Stimulated activated CD8-positive, alpha-beta memory T cell treated with anti-CD3 and anti-CD28 coated beads, Interleukin-4, amount 100 ng/mL, for 48 hours (primary cell): ENCODE measurements at regions not wholly inside any gene's neighbourhood (a gene's known extent, or its start where the extent isn't known, plus 50 kb on each side); places are given as distances from the start of the nearest gene placed in this dataset.
"Not testable (repeated sequence)": the region's sequence is repeated elsewhere in the genome, so short reads cannot be mapped to it uniquely, and the experiment has no call there.

Source experiments
- DNase-seq: peaks from one replicate; pipeline ENCODE4 v3.0.0-alpha.2; 2020

DNA sequence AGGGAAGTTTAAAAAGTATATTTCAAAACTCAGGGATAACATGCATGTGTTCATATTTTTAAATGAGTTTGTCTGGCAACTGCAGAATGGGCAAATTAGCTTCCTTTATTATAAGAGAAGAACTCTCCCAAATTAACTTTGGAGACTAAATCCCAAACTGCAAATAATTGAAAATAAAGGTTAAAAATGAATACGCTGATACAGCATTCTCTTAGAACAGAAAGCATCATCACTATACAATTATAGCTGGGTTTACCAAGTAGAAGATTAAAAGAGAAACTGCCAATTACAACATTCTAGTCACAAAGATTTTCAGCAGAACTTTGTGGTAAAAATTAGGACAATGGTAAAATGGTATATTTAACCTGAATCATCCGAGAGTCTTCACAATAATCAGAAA lies 73.3 kb downstream of the OLFM4 start:
- DNase-seq, result no peak

DNA sequence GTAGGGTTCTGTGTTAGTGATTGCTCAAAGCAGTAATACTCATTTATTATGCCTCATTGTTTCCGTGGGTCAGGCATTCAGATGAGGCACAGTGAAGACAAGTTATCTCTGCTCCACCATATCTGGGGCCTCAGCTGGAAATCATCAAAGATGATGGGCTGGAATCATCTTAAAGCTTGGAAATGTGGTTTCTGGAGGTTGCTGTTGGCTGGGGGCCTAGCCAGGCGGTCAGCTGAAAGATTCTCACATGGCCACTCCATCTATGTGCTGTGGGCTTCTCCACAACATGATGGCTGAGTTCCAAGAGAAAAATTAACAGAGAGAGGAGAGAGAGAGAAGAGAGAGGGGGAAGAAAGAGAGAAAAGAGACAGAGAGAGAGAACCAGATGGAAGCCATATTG lies 75.5 kb downstream of the OLFM4 start:
- no peak for DNase-seq

DNA sequence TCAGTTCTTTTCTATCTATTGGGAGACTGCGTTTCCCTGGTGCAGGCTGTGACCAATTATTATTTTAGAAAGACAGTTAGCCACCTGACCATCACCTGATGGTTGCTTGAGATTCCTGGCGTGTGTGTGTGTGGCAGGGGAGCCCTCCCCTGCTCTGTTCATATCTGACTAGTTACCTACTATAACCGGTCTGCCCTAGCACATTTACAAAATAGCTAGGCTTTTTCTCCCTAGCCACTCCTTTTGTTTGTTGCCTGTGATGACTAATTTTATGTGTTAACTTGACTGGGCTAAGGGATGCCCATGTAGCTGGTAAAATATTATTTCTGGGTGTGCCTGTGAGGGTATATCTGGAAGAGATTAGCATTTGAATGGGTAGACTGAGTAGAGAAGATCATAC lies 76.9 kb downstream of the OLFM4 start:
- DNase-seq, result no peak

DNA sequence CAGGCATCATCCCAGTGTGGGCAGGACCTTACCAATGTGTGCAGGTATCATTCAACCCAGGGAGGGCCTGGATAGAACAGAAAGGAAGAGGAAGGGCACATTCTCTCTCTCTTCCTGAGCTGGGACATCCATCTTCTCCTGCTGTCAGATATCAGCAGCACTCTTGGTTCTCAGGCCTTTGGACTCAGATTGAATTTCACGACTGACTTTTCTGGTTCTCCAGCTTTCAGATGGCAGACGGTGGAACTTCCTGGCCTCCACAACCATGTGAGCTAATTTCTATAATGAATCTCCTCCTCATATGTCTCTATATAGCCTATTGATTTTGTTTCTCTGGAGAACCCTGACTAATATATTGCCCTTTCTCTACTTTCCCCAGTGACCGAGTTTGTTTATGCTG lies 77.3 kb downstream of the OLFM4 start:
- no peak for DNase-seq

DNA sequence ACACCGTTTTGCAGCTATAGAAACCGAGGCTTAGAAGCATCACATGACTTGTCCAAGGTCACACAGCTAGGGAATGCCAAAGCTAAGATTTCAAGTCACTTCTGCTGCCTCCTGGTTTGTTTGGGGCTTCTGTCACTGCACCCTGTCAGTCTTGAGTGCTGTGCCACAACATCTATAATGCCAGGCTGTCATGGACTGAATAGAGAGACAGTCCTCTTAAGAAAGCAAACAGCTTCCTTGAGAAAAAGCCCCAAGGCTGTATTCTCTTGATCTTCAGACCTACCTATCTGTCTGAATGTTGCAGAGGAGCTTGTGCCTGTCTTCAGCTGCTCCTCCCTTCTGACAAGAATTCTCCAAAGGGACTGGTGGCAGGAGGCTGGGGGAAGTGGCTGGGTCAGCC lies 81.6 kb downstream of the OLFM4 start:
- DNase-seq, result no peak

DNA sequence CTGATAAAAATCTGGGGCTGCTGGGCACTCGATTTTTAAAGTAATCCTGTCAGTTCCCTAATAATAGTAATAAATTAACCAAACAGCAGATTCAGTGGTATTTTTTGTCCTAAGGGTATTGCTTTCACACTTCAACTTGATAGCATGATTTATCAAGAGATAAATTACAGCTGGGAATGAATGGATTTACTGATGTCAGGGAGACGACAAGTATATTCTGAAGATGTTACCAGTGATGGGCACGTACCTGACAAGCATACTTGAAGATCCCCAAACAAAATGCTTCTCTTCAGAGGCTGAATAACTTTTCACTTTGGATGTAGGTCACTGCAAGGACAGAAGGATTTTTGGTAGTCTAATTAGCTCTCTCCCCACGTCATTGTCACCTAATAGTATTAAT lies 82.0 kb downstream of the OLFM4 start:
- no peak for DNase-seq

DNA sequence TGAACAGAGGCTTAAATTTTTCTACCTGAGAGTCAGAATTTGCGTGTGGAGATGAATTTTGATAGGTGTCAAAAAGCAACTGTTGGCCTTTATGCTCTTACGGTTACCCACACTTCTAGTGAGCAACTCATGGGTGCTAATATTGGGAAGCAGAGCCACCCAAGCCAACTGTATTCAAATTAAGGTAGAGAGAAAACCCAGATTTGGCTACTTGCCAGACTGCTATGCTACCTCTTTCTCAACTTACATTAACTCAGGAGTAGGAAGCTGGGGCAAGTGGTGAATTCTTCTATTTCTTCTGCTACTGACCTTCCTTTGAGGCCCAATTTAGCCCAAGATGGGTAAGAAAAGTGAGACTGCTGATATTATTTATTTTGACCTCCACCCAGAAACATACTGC lies 83.9 kb downstream of the OLFM4 start:
- DNase-seq, result no peak

DNA sequence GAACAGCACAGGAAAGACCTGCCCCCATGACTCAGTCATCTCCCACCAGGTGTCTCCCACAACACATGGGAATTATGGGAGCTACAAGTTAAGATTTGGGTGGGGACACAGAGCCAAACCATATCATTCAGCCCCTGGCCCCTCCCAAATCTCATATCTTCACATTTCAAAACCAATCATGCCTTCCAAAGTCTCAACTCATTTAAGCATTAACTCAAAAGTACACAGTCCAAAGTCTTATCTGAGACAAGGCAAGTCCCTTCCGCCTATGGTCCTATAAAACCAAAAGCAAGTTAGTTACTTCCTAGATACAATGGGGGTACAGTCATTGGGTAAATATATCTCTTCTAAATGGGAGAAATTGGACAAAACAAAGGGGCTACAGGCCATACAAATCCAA lies 88.4 kb downstream of the OLFM4 start:
- DNase-seq, result not testable (repeated sequence)

DNA sequence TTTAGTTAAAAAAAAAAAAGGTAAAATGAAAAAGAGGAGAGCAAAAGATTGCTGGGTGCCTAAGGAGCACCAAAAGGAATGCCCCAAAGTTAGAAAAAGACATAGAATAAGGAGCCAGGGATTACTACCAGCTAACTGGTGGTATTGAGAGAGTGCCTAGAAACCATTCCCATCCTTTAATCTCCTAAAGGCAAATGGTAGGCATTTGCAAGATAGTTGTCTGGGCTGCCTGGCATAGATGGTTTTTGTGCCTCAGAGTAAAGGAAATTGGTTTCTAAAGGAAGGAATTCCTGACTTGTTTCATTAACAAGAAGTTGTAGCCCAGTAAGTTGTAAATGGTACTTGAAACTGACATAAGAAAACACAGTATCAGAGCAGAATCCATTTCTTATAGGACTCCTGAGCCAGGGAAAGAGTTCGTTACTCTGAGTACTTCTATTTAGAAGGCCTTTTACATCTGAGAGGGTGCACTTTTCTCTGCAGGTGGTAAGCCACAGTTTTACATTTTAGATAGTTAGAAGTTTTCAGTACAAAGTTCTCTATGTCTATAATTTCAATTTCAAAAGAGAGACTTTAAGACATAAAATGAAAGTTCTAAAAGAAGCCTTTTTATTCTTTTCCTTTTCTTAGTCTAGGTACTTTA lies 92.6 kb downstream of the OLFM4 start:
- DNase-seq, result no peak

DNA sequence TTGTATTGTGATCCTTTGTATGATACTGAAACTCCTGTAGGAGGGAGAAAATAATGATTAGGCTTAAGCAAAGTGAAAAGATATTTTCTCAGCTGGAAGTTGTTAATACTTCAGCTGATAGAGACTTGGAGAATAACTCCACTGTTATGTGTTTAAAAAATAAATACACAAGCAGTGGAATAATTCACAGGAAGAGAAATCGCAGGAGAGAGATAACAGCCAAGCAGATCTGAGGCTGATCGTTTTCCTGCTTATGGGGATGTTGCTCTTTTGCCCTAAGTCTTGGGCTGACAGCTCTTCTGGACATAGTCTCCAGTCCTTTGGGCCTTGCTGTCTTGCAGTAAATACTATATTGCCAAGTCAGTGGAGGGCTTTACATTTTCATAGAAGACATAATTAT lies 93.3 kb downstream of the OLFM4 start:
- no peak for DNase-seq

DNA sequence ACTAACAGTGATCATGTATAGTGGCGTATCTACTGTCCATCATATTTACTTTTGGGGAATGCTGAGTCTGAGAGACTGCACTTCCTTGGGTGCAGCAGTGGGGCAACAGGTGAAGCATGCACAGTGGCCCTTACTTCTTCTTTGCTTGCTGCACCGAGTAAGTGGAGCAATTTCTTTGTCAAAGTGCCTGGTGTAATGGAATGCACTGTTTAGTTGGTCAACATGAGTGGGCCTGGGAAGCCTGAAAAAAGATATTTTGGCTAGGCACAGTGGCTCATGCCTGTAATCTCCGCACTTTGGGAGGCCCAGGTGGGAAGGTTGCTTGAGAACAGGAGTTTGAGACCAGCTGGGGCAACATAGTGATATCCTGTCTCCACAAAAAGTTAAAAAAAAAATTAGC lies 94.9 kb downstream of the OLFM4 start:
- no peak for DNase-seq

DNA sequence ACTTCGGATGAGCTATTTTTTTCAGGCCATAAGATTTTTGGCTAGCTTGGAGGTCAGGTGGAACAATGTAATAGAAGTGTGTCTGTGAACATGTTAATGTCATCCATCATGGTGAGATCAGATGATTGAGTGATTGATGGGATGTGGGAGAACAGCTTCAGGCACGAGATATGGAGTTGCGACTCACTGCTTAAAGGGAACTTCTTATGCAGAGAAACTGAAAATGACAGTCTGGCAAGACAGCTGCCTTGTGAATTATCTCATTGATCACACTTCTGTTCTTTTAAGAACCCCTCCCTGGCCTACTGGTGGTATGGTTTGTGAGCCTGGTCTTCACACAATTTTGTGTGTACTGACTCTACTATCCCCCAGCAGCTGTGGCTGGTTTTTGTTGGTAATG lies 96.0 kb downstream of the OLFM4 start:
- DNase-seq, result no peak

DNA sequence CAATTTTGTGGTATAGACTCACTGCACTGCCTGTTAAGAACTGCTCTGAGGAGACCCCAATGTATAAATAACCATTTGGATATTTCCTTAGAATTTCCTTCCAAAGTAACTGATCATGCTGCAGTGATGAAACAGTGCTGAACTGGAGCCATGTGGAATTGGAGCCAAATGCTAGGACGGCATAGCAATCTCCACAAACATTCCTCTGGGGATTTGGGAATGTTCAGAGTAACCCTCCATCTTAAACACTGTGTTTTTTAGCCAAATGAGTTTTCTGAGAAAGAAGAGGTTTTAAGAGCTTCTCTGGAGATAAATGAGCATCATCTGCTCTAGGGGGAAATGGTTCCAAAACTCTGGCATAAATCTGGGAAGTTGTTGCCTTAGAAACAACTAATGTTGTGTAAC lies 98.2 kb downstream of the OLFM4 start:
- no peak for DNase-seq

DNA sequence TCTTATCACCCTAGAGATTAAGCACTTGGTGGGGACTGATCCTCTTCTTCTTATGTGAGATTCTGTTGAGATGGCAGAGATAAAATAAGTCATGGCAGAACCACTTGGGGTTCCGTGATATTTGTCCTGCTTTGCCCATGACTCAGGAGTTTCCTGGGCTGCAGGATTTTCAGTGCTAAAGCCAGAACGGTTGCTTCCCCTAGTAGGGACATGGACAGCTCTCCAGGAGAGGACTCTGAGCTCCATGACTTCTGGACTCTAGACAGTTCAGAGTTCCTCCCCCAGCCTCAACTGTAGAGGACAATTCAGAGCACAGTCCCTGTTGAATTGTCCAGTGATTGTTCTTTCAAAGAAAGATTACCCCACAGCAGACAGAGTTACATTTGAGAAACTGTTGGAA lies 98.8 kb downstream of the OLFM4 start:
- DNase-seq, result no peak

DNA sequence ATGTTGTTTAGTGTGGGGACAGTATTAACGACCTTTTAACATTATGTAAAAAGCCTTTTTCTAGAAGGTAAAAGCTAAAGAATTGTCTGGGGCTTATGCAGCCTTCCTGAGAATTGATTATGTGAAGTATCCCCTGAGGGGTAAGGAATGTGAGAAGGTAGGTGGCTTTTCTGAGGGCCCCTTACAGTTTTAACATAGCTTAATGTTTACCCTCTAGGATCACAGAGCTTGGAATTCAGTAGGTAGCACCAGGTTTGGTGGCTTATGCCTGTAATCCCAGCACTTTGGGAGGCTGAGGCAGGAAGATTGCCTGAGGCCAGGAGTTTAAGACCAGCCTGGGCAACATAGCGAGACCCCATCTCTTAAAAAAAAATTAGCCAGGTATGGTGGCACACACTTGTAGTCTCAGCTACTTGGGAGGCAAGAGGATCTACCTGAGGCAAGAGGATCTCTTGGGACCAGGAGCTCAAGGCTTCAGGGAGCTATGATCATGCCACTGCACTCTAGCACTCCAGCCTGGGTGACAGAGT lies 101.3 kb downstream of the OLFM4 start:
- DNase-seq, result no peak

DNA sequence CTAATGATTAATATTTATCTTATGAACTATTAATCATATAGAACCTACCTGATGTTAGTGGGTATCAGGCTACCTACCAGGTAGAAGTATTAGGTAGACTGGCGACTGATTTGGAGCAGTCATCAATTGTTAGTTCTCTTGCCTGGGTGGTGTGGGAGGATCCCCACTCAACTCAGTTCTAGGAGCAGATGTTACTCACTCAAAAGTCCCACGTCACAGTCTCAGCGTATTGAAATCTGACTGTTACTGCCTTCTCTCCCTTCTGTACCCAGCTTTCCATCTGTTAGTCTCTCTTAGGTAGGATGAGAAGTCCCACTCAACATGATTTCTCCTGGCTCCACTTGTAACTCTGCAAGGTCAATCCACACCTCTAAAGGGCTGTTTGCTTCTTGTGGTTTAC lies 102.7 kb downstream of the OLFM4 start:
- DNase-seq, result no peak

DNA sequence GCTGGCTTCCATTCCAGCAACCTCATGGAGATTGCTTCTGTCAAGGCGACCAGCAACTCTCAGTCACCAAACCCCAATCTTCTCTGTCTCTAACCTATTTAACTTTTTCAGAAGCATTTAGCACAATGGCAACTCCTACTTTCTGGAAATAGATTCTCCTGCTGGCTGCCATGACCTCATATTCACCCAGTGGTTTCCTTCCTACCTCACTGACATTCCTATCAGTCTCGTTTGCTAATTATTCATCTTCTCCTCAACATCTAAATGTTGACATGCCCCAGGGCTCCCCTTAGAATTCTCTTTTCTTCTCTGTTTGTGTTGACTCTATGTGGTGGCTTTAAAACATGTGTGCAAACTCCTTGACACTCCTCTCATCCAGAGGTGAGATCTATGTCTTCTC lies 106.7 kb downstream of the OLFM4 start:
- no peak for DNase-seq

DNA sequence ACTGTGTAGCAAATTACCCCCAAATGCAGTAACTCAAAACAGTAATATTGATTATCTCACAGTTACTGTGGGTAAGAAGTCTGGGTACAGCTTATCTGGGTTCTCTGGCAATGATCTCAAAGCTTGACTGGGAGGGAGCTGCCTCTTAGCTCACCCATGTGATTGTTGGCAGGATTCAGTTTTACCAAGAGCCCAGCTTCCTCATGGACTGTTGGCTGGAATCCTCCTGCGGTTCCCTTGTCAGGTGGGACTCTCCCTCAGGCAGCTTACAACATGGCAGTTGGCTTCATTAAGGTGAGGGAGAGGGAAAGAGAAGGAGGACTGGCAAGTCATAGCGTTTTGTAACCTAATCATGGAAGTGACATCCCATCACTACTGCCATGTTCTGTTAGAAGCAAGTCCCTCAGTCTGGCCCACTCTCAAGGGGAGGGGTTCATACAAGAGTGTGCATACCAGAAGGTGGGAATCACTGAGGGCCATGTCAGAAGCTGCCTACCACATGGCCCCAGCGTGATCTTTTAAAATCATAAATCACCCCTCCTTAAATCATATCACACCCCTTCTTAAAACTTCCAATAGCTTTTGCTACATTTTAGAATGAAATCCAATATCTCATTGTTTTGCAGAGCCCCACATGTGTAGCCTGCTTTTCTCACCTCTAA lies 108.1 kb downstream of the OLFM4 start:
- no peak for DNase-seq

DNA sequence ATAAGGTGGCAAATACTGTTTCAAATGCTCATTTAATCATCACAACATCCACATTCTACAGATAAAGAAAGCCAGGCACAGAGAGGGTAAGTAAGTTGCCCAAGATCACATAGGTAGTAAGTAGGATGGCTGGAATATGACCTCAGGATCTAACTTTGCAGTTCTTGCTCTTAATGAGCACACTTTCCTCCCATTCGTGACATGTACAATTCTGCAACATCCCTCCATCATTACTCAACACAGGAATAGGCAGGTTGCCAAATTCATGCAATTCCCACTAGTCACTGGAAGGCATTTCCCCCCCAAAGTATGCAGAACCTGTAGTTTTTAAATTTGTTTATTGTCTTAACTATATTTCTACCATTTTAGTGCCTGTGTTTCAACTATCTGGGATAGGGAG lies 109.2 kb downstream of the OLFM4 start:
- DNase-seq, result no peak

DNA sequence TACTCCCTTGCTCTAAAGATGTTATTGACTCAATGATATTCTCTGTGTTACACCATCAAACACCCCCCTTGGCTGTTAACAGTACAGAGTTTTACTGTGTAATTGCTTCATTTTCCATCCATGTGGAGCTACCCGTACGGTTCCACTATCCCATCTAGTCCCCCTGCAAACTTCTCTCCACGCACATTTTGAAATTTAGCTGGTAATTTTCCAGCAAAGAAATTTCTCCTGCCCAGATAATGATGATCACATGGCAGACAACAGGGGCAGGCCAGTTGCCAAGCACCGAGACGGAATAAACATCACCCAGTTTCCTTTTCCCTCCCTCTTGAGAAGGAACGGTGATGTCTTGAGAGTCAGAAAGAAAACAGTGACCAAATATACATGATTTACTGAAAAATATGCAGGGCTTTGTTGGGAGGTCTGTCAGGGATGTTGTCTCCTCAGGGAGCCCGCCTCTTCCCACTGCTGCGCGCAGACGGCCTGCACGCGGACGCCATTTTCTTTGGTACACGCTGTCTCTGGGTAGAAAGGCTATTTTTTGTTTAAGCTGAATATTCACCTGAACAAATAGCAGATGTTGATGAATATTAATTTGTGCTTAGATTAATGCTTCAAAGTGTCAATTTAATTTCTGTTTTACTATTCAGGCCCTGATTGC lies 109.9 kb downstream of the OLFM4 start:
- no peak for DNase-seq

DNA sequence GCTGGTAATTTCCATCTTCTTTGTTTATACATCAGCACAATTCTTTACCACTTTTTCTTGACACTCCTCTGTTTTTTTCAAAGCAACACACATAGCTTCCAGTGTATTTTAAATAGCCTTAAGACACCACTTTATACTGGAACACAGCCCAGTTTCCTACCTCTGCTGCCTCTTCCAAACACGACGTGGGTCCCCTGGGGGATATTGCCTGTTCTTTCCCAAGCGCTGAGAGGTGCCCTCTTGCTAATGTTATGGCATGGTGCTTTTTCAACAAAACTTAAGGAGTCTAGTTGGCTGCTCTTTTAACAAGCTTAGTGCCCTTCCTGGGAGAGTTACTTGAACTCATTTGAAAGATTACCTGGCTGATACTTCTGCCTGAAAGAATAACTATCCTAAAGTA lies 112.7 kb downstream of the OLFM4 start:
- DNase-seq, result no peak

DNA sequence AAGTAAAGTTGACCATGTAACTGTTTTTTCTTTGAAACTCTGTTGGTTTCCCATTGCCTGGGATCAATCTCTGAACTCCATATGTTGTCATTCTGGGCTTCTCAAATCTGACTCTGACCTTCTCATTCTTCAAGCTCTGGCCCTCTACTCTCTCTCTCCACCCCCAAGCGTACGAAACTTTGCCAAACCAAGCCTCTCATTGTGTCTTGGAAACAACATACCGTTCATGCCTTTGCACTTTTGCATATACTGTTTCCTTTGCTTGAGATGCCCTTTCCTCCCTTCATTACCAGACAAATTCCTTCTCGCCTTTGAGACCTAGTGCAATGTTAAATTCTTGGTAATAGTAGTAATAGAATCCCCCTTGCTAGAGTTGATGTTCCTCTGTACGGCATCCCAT lies 113.7 kb downstream of the OLFM4 start:
- DNase-seq, result no peak

DNA sequence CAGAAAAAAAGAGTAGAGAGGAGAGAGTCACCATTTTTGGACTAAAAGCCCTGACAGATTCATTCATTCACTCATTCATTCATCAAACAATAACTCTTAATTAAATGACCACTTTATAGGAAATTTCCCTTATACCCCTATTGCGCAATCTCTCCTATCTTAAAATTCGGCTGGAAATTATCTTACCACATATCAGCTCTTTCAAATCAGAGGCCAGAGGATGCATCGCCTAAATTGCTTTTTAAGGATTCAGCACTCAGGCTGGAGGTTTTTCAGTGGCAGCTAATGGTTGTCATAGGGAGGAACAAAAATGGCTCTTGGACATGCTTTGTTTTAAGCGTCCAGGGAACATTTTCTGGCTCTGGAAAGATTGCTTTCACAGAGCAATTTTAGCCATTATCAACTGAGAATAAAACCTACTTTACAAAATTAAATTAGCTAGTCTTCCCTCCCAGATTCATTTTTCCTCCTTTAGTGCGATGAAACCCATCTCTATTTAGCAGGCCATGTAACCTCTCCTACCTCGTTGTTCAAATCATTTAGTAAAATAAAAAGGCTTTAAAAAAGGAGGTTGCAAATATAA lies 115.2 kb downstream of the OLFM4 start:
- DNase-seq, result no peak

DNA sequence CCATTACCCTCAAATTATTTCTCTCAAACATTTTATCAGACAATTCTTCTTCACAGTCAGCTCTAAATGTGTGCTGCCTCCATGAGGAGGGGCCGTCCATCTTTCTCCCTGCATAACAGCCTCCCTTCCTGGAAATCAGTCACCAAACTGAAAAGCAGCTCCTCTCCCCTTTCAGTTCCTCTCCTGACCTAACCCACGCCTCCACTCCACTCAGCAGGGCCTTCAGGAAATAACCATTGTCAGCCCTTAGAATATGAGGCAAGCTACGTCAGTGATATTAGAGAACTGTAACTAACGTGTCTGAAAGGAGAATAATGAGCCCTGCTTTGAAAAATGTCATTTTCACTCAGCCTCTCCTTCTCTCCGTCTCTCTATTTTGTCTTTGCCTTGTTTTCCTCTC lies 116.2 kb downstream of the OLFM4 start:
- DNase-seq, result no peak
